CD4-positive, CD25-positive, alpha-beta regulatory T cell (primary cell): ENCODE measurements at regions not wholly inside any gene's neighbourhood (a gene's known extent, or its start where the extent isn't known, plus 50 kb on each side); places are given as distances from the start of the nearest gene placed in this dataset.

Experiments
- ATAC-seq, 2 donors: fragments of 150-1000 bp; cut with Tn5 transposase; one replicate each; pipeline ENCODE4 v1.10.0; 2021; ENCODE audit warnings: low read depth in 2 of 2, moderate number of reproducible peaks in 2 of 2, moderate library complexity in 1 of 2
- DNase-seq, 3 donors: peaks; one replicate each; pipeline versions ENCODE4 v3.0.0 to v3.0.0-alpha.2; 2012 to 2022; ENCODE audit warnings: mixed read lengths in 1 of 3
- H3K27ac ChIP-seq: one replicate; pipeline ENCODE4 v1.7.0; 2013; ENCODE audit warnings: mild to moderate bottlenecking, low read length; ENCODE audit not compliant: insufficient read depth, poor library complexity, severe bottlenecking
- H3K27me3 ChIP-seq: one replicate; pipeline ENCODE4 v1.7.0; 2013; ENCODE audit warnings: low read length; ENCODE audit not compliant: control insufficient read depth, insufficient read depth
- H3K36me3 ChIP-seq: one replicate; pipeline ENCODE4 v1.7.0; 2013; ENCODE audit warnings: mild to moderate bottlenecking, low read length, moderate library complexity; ENCODE audit not compliant: control insufficient read depth, insufficient read depth
- H3K4me1 ChIP-seq: 2 replicates; pipeline ENCODE4 v1.7.0; 2013; ENCODE audit warnings: mild to moderate bottlenecking, low read length; ENCODE audit not compliant: insufficient read depth, control insufficient read depth, poor library complexity, severe bottlenecking
- H3K4me3 ChIP-seq: one replicate; pipeline ENCODE4 v1.7.0; 2013; ENCODE audit warnings: low read depth, mild to moderate bottlenecking, low read length, moderate library complexity
- H3K9me3 ChIP-seq, 2 experiments: 1 replicate in 1 of 2; 2 replicates in 1 of 2; pipeline ENCODE4 v1.7.0; 2013; ENCODE audit warnings: low read length in 2 of 2, mild to moderate bottlenecking in 1 of 2, moderate library complexity in 1 of 2; ENCODE audit not compliant: control insufficient read depth in 2 of 2
- H3K27ac Mint-ChIP-seq, 3 donors: one replicate each; pipeline ENCODE4 v1.8.0; 2020 to 2022; ENCODE audit warnings: mild to moderate bottlenecking in 3 of 3, mixed read lengths in 3 of 3, moderate library complexity in 2 of 3
- H3K27me3 Mint-ChIP-seq: one replicate; pipeline ENCODE4 v1.8.0; 2022; ENCODE audit warnings: mild to moderate bottlenecking, mixed read lengths
- H3K36me3 Mint-ChIP-seq: one replicate; pipeline ENCODE4 v1.8.0; 2020; ENCODE audit warnings: mixed read lengths
- H3K4me1 Mint-ChIP-seq, 4 donors: one replicate each; pipeline ENCODE4 v1.8.0; 2020 to 2022; ENCODE audit warnings: mixed read lengths in 4 of 4, mild to moderate bottlenecking in 1 of 4
- H3K4me3 Mint-ChIP-seq, 4 donors: one replicate each; pipeline ENCODE4 v1.8.0; 2020 to 2022; ENCODE audit warnings: mild to moderate bottlenecking in 4 of 4, mixed read lengths in 4 of 4, moderate library complexity in 3 of 4
- H3K9me3 Mint-ChIP-seq, 7 donors: one replicate each; pipeline ENCODE4 v1.8.0; 2020 to 2022; ENCODE audit warnings: mixed read lengths in 7 of 7, mild to moderate bottlenecking in 3 of 7, moderate library complexity in 2 of 7

- Histone ChIP-seq H3K27ac (no peak overlapping the region), H3K9me3 (no peaks in the 10 kb centered on the region), H3K4me1 (no peaks in the 10 kb centered on the region), H3K4me3 (no peak overlapping the region), H3K27me3 (peaks cover 4% of the 10 kb centered on the region), H3K36me3 (no peaks in the 10 kb centered on the region)
- Mint-ChIP-seq H3K4me1 (peaks cover 2 to 6% (median 2%) of the 10 kb centered on the region in 4 donors), H3K9me3 (peaks cover 0 to 3% (median 0%) of the 10 kb centered on the region in 7 donors), H3K27me3 (peaks cover 3% of the 10 kb centered on the region), H3K36me3 (no peaks in the 10 kb centered on the region), H3K27ac (peak overlapping the region in 1 of 3 donors; percentile 27), H3K4me3 (no peak overlapping the region)
- no peak for ATAC-seq
- DNase-seq = no peak
These were observed 152.2 kb downstream of the RPIA start for GRCh38 chr2:88843651-88844050.

- Histone ChIP-seq H3K27me3 (peaks cover 5% of the 10 kb centered on the region), H3K4me3 (no peak overlapping the region), H3K9me3 (no peaks in the 10 kb centered on the region), H3K4me1 (no peaks in the 10 kb centered on the region), H3K36me3 (no peaks in the 10 kb centered on the region), H3K27ac (no peak overlapping the region)
- no peaks in the 10 kb centered on the region for H3K4me1 Mint-ChIP-seq
- no peak overlapping the region for H3K4me3 Mint-ChIP-seq
- peak overlapping the region in 1 of 3 donors; percentile 27 for H3K27ac Mint-ChIP-seq
- DNase-seq (no peak), ATAC-seq (no peak)
- peaks cover 0 to 3% (median 0%) of the 10 kb centered on the region in 7 donors for H3K9me3 Mint-ChIP-seq
- peaks cover 4% of the 10 kb centered on the region for H3K27me3 Mint-ChIP-seq
- no peaks in the 10 kb centered on the region for H3K36me3 Mint-ChIP-seq
These were observed 153.5 kb downstream of the RPIA start for GRCh38 chr2:88844960-88845359.

GRCh38 chr2:88845772-88846661 is 154.5 kb downstream of the RPIA start:
- H3K36me3 Mint-ChIP-seq = no peaks in the 10 kb centered on the region
- H3K4me3 Mint-ChIP-seq = no peak overlapping the region
- DNase-seq (no peak), ATAC-seq (peak; percentile 34 to 43)
- Histone ChIP-seq H3K9me3 (no peaks in the 10 kb centered on the region), H3K27me3 (peaks cover 6% of the 10 kb centered on the region), H3K36me3 (no peaks in the 10 kb centered on the region), H3K27ac (no peak overlapping the region), H3K4me3 (no peak overlapping the region), H3K4me1 (no peaks in the 10 kb centered on the region)
- H3K9me3 Mint-ChIP-seq = peaks cover 0 to 3% (median 0%) of the 10 kb centered on the region in 7 donors
- H3K4me1 Mint-ChIP-seq = no peaks in the 10 kb centered on the region
- H3K27ac Mint-ChIP-seq = no peak overlapping the region
- peaks cover 4% of the 10 kb centered on the region for H3K27me3 Mint-ChIP-seq

GRCh38 chr2:88852753-88853402 is 161.4 kb downstream of the RPIA start:
- H3K9me3 Mint-ChIP-seq = peaks cover 0 to 2% (median 0%) of the 10 kb centered on the region in 7 donors
- peaks cover 0 to 7% (median 2%) of the 10 kb centered on the region in 4 donors for H3K4me1 Mint-ChIP-seq
- Histone ChIP-seq H3K27me3 (peaks cover 6% of the 10 kb centered on the region), H3K36me3 (no peaks in the 10 kb centered on the region), H3K9me3 (no peaks in the 10 kb centered on the region), H3K4me3 (no peak overlapping the region), H3K27ac (no peak overlapping the region), H3K4me1 (no peaks in the 10 kb centered on the region)
- ATAC-seq = no peak
- no peak overlapping the region for H3K4me3 Mint-ChIP-seq
- no peaks in the 10 kb centered on the region for H3K36me3 Mint-ChIP-seq
- DNase-seq = peak in 1 of 3 donors; percentile 4
- no peak overlapping the region for H3K27ac Mint-ChIP-seq
- peaks cover 14% of the 10 kb centered on the region for H3K27me3 Mint-ChIP-seq

- H3K36me3 ChIP-seq = no peaks in the 10 kb centered on the region
- Mint-ChIP-seq H3K4me3 (no peak overlapping the region), H3K27me3 (peaks cover 14% of the 10 kb centered on the region), H3K36me3 (no peaks in the 10 kb centered on the region), H3K27ac (no peak overlapping the region), H3K4me1 (peaks cover 0 to 7% (median 2%) of the 10 kb centered on the region in 4 donors), H3K9me3 (no peaks in the 10 kb centered on the region)
- no peaks in the 10 kb centered on the region for H3K4me1 ChIP-seq
- H3K27ac ChIP-seq = no peak overlapping the region
- H3K4me3 ChIP-seq = no peak overlapping the region
- DNase-seq (no peak), ATAC-seq (no peak)
- H3K9me3 ChIP-seq = no peaks in the 10 kb centered on the region
- peaks cover 4% of the 10 kb centered on the region for H3K27me3 ChIP-seq
These were observed 161.9 kb downstream of the RPIA start for GRCh38 chr2:88853403-88853790.

GRCh38 chr2:88854528-88854927 is 163.1 kb downstream of the RPIA start:
- peaks cover 10% of the 10 kb centered on the region for H3K27me3 Mint-ChIP-seq
- Histone ChIP-seq H3K27ac (no peak overlapping the region), H3K4me3 (no peak overlapping the region), H3K36me3 (no peaks in the 10 kb centered on the region), H3K27me3 (peaks cover 1% of the 10 kb centered on the region), H3K4me1 (no peaks in the 10 kb centered on the region), H3K9me3 (no peaks in the 10 kb centered on the region)
- H3K9me3 Mint-ChIP-seq = no peaks in the 10 kb centered on the region
- H3K36me3 Mint-ChIP-seq = no peaks in the 10 kb centered on the region
- no peak overlapping the region for H3K4me3 Mint-ChIP-seq
- peak overlapping the region in 1 of 3 donors; percentile 64 for H3K27ac Mint-ChIP-seq
- DNase-seq (no peak), ATAC-seq (no peak)
- peaks cover 0 to 7% (median 2%) of the 10 kb centered on the region in 4 donors for H3K4me1 Mint-ChIP-seq

GRCh38 chr2:88855620-88856408 is 164.3 kb downstream of the RPIA start:
- H3K9me3 ChIP-seq = no peaks in the 10 kb centered on the region
- H3K4me3 ChIP-seq = no peak overlapping the region
- H3K36me3 Mint-ChIP-seq = no peaks in the 10 kb centered on the region
- no peak overlapping the region for H3K4me3 Mint-ChIP-seq
- peaks cover 0 to 7% (median 2%) of the 10 kb centered on the region in 4 donors for H3K4me1 Mint-ChIP-seq
- no peak overlapping the region for H3K27ac Mint-ChIP-seq
- no peaks in the 10 kb centered on the region for H3K4me1 ChIP-seq
- H3K27me3 ChIP-seq = no peaks in the 10 kb centered on the region
- H3K9me3 Mint-ChIP-seq = no peaks in the 10 kb centered on the region
- no peaks in the 10 kb centered on the region for H3K36me3 ChIP-seq
- no peak for DNase-seq
- H3K27me3 Mint-ChIP-seq = peaks cover 10% of the 10 kb centered on the region
- ATAC-seq = peak in 1 of 2 donors; percentile 22
- H3K27ac ChIP-seq = no peak overlapping the region
